ENCODE measurements at regions not wholly inside any gene's neighbourhood (a gene's known extent, or its start where the extent isn't known, plus 50 kb on each side); places are given as distances from the start of the nearest gene placed in this dataset.

GRCh38 chr2:56084111-56084901 lies 99.5 kb upstream of the CCDC85A start:
- H3K27ac ChIP-seq (replicated peaks in 1 of 4) = no peak overlapping the region
- H3K9me3 ChIP-seq = no peaks in the 10 kb centered on the region
- intact Hi-C loops (cut with DNase I) = no loop called here
- TF ChIP-seq POLR2A (IDR thresholded peaks at IDR 0.05; ENCODE audit: low read depth) (no peak), CTCF (IDR thresholded peaks at IDR 0.05) (no peak), POLR2AphosphoS5 (IDR thresholded peaks at IDR 0.05) (no peak), EP300 (IDR thresholded peaks at IDR 0.05) (no peak)
- no peaks in the 10 kb centered on the region for H3K27me3 ChIP-seq
- 67% methylated on average over 5 of the region's 5 CpGs for WGBS
- H3K4me3 ChIP-seq = no peak overlapping the region
- no peaks in the 10 kb centered on the region for H3K4me1 ChIP-seq
- no peak for DNase-seq (ENCODE audit: extremely low spot score)
- H3K36me3 ChIP-seq = no peaks in the 10 kb centered on the region

DNA sequence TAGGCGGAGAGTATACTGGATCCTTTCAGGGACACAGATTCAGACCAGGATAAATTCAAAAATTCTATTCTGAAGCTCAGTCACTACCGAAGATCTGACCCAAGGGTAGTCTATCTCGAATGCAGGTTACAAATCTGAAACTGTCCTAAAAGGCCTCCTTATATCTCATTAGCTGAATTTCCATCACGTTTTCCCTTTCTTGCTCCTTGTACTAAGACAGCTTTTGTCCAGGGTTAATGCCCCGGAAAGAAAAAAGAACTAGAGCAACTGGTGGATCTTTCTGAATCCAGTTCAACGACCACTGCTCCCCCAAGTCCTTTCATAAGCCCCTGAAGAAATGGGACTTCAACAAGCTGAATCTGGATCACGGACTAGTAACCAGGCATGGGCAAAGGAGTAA lies 97.5 kb upstream of the CCDC85A start:
- DNase-seq (ENCODE audit: extremely low spot score) = no peak
- no peak for TF ChIP-seq EP300 (IDR thresholded peaks at IDR 0.05)
- TF ChIP-seq CTCF (IDR thresholded peaks at IDR 0.05) = no peak
- no peak for TF ChIP-seq POLR2A (IDR thresholded peaks at IDR 0.05; ENCODE audit: low read depth)
- TF ChIP-seq POLR2AphosphoS5 (IDR thresholded peaks at IDR 0.05) = no peak
- no peaks in the 10 kb centered on the region for H3K9me3 ChIP-seq
- H3K27ac ChIP-seq (replicated peaks in 1 of 4) = no peak overlapping the region
- 83% methylated on average over 7 of the region's 7 CpGs for WGBS
- intact Hi-C loops (cut with DNase I) = no loop called here
- no peaks in the 10 kb centered on the region for H3K4me1 ChIP-seq
- no peaks in the 10 kb centered on the region for H3K36me3 ChIP-seq
- H3K4me3 ChIP-seq = no peak overlapping the region
- H3K27me3 ChIP-seq = no peaks in the 10 kb centered on the region

- 81% methylated on average over 4 of the region's 4 CpGs for WGBS
- Histone ChIP-seq H3K9me3 (no peaks in the 10 kb centered on the region), H3K27ac (replicated peaks in 1 of 4) (no peak overlapping the region), H3K27me3 (peaks cover 0 to 11% (median 0%) of the 10 kb centered on the region in 4 donors), H3K4me1 (no peaks in the 10 kb centered on the region), H3K36me3 (no peaks in the 10 kb centered on the region), H3K4me3 (no peak overlapping the region)
- intact Hi-C loops (cut with DNase I) = no loop called here
- DNase-seq (ENCODE audit: extremely low spot score) = no peak
- TF ChIP-seq EP300 (IDR thresholded peaks at IDR 0.05) (no peak), CTCF (IDR thresholded peaks at IDR 0.05) (no peak), POLR2AphosphoS5 (IDR thresholded peaks at IDR 0.05) (no peak), POLR2A (IDR thresholded peaks at IDR 0.05; ENCODE audit: low read depth) (no peak)
These were observed 95.4 kb upstream of the CCDC85A start for GRCh38 chr2:56088411-56088810.

GRCh38 chr2:56089931-56090330 lies 93.9 kb upstream of the CCDC85A start:
- WGBS = 66% methylated on average over 3 of the region's 3 CpGs
- Histone ChIP-seq H3K27me3 (peaks cover 0 to 11% (median 0%) of the 10 kb centered on the region in 4 donors), H3K27ac (replicated peaks in 1 of 4) (no peak overlapping the region), H3K4me3 (no peak overlapping the region), H3K36me3 (no peaks in the 10 kb centered on the region), H3K4me1 (no peaks in the 10 kb centered on the region), H3K9me3 (no peaks in the 10 kb centered on the region)
- DNase-seq (ENCODE audit: extremely low spot score) = no peak
- intact Hi-C loops (cut with DNase I) = no loop called here
- TF ChIP-seq POLR2AphosphoS5 (IDR thresholded peaks at IDR 0.05) (no peak), CTCF (IDR thresholded peaks at IDR 0.05) (no peak), POLR2A (IDR thresholded peaks at IDR 0.05; ENCODE audit: low read depth) (no peak), EP300 (IDR thresholded peaks at IDR 0.05) (no peak)

DNA sequence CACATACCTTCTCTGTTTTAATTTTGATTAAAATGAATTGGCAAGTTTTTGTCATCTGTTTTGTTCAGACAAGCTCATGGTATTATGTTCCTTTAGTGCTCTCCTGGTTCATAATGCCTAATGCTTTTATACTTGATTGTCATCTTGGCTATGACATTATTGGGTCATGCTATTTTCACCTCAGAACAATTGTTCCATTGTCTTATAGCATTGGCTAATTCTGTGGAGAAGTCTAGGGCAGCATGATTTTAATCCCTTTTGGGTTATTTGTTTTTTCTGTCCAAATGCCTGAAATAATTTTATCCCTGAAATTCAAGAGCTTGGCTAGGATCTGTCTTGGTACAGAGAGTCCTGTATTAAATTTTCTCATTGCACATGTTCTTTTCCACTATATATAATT lies 83.8 kb upstream of the CCDC85A start:
- no peak for TF ChIP-seq CTCF (IDR thresholded peaks at IDR 0.05)
- TF ChIP-seq POLR2A (IDR thresholded peaks at IDR 0.05; ENCODE audit: low read depth) = no peak
- no peak for TF ChIP-seq EP300 (IDR thresholded peaks at IDR 0.05)
- TF ChIP-seq POLR2AphosphoS5 (IDR thresholded peaks at IDR 0.05) = no peak
- H3K27ac ChIP-seq (replicated peaks in 1 of 4) = no peak overlapping the region
- no peaks in the 10 kb centered on the region for H3K36me3 ChIP-seq
- H3K9me3 ChIP-seq = no peaks in the 10 kb centered on the region
- no peak for DNase-seq (ENCODE audit: extremely low spot score)
- intact Hi-C loops (cut with DNase I) = no loop called here
- H3K4me3 ChIP-seq = no peak overlapping the region
- no peaks in the 10 kb centered on the region for H3K4me1 ChIP-seq
- no peaks in the 10 kb centered on the region for H3K27me3 ChIP-seq
